ENCODE measurements at regions not wholly inside any gene's neighbourhood (a gene's known extent, or its start where the extent isn't known, plus 50 kb on each side); places are given as distances from the start of the nearest gene placed in this dataset.

- TF ChIP-seq DPF2 (CRISPR knock-in tag; IDR thresholded peaks at IDR 0.05; ENCODE audit: borderline replicate concordance, low read depth) (peak; percentile 97), ATF7-NPFF (CRISPR knock-in tag; IDR thresholded peaks at IDR 0.05; ENCODE audit: low read depth) (peak; percentile 27; the same call in 1 of the 2 replicates), HOXD1 (CRISPR knock-in tag; IDR thresholded peaks at IDR 0.05) (no peak), REPIN1 (CRISPR knock-in tag; IDR thresholded peaks at IDR 0.05; ENCODE audit: borderline replicate concordance, low read depth) (peak; percentile 91; the same call in 1 of the 2 replicates), PHB2 (IDR thresholded peaks at IDR 0.05; ENCODE audit: partially characterized antibody) (no peak), ZNF441 (CRISPR knock-in tag; IDR thresholded peaks at IDR 0.05; ENCODE audit: borderline replicate concordance) (no peak; the same call in 1 of the 2 replicates), RBFOX2 (IDR thresholded peaks at IDR 0.05; ENCODE audit: low read depth, low read length) (no peak), ATM (IDR thresholded peaks at IDR 0.05; ENCODE audit: borderline replicate concordance) (no peak; the same call in 1 of the 2 replicates), TOPORS (CRISPR knock-in tag; IDR thresholded peaks at IDR 0.05) (peak; percentile 35; the same call in 1 of the 2 replicates), ZNF577 (CRISPR knock-in tag; IDR thresholded peaks at IDR 0.05; ENCODE audit: borderline replicate concordance, low read depth) (no peak), HOXA3 (CRISPR knock-in tag; IDR thresholded peaks at IDR 0.05) (peak; percentile 91), ZNF331 (CRISPR knock-in tag; IDR thresholded peaks at IDR 0.05) (peak; percentile 98)
Measured at GRCh38 chr6:11434565-11435326, 102.8 kb upstream of the TMEM170B start (continued).

DNA sequence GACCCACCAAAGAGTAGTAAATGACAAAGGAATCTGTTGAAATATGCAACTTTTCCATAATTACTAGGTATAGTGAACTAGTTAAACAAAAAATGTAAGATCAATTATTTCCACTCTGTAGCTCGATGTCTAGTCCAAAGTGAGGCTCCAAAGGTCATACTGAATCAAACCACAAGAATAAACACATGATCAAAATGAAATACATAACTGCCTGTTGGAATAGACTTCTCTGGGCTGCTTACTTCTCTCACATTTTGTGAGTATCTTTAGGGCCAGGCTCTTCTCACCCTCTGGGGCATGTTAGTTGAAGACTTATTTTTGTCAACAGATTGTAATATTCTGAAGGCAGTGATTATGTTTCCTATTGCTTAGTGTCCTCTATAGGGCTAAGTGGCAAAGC lies 103.7 kb upstream of the TMEM170B start:
- H3K4me1 ChIP-seq (ENCODE audit: insufficient read depth, low read length): peaks cover 86% of the 10 kb centered on the region
- H3K4me3 ChIP-seq (replicated peaks in 1 of 3; ENCODE audit: insufficient read depth in 1 of 3, low read depth in 2 of 3, low read length in 3 of 3): no peak overlapping the region; a peak in 1 of 6 replicates
- CTCF ChIA-PET (ENCODE audit: low intra/inter-chr PET ratio, low total read pairs): no interaction called here
- intact Hi-C loops (cut with micrococcal nuclease; ENCODE audit: unreplicated experiment): loop anchor here (1.0 to 5.0 kb wide), 4 partner anchors 35 to 217 kb away; no protein-coding TSS in a partner anchor
- H3K9ac ChIP-seq (ENCODE audit: insufficient read depth, low read depth, low read length): peak overlapping the region; percentile 27; the same call in 1 of the 2 replicates
- H3K27me3 ChIP-seq (ENCODE audit: control insufficient read depth in 1 of 2, insufficient read depth in 2 of 2, low read length in 2 of 2): no peaks in the 10 kb centered on the region
- DNase-seq (ENCODE audit: low spot score): peak; percentile 78
- in situ Hi-C loops (cut with HindIII; ENCODE audit: extremely low pct_ligation_motif_present, low pct_unique_long_range_greater_than_20kb): no loop called here
- no TSS peak for BruUV-seq (replicated peaks)
- H3K36me3 ChIP-seq (replicated peaks in 1 of 2; ENCODE audit: control insufficient read depth in 1 of 2, insufficient read depth in 2 of 2, low read length in 2 of 2): no peaks in the 10 kb centered on the region
- H3K4me2 ChIP-seq (ENCODE audit: low read depth, low read length): peak overlapping the region; percentile 60
- no peaks in the 10 kb centered on the region for H3K79me2 ChIP-seq (ENCODE audit: insufficient read depth, low read length)
- POLR2A ChIA-PET: interaction anchor here (0.7 to 2.3 kb wide), 6 partner anchors 8 to 227 kb away, joined by 3 to 12 read pairs (median 4); partner anchors contain the start of gene NEDD9
- H2AFZ ChIP-seq (ENCODE audit: low read length): no peak overlapping the region
- no peak for FAIRE-seq
- WGBS (ENCODE audit: low lambda C conversion rate): 3% methylated on average over 1 of the region's 1 CpG
- ATAC-seq: peak; percentile 15
- no peaks in the 10 kb centered on the region for H4K20me1 ChIP-seq (ENCODE audit: insufficient read depth, low read length)
- H3K9me3 ChIP-seq (ENCODE audit: low read length): no peaks in the 10 kb centered on the region
- peak overlapping the region; percentile 69 for H3K27ac ChIP-seq (ENCODE audit: extremely low read length, insufficient read depth, low read length)
- TF ChIP-seq HOXA7 (CRISPR knock-in tag; IDR thresholded peaks at IDR 0.05) (no peak), KAT2B (IDR thresholded peaks at IDR 0.05; ENCODE audit: borderline replicate concordance, low read depth, low read length) (peak; percentile 69), HNF4A (CRISPR knock-in tag; IDR thresholded peaks at IDR 0.05) (peak; percentile 72), EP300 (IDR thresholded peaks at IDR 0.05; ENCODE audit: low read depth in 2 of 2, low read length in 2 of 2) (peak in 1 of 2 experiments; percentile 55; a peak in 1 of 4 replicates), EP300 (CRISPR knock-in tag; IDR thresholded peaks at IDR 0.05; ENCODE audit: borderline replicate concordance) (no peak), SALL1 (CRISPR knock-in tag; IDR thresholded peaks at IDR 0.05) (peak; percentile 23; the same call in 1 of the 2 replicates), FOXA3 (CRISPR knock-in tag; IDR thresholded peaks at IDR 0.05) (peak; percentile 57), ZFP36L2 (CRISPR knock-in tag; IDR thresholded peaks at IDR 0.05) (no peak), ONECUT2 (CRISPR knock-in tag; IDR thresholded peaks at IDR 0.05) (0 out of 2 replicates have a peak, but pooled peaks have one; percentile 32), SOX13 (IDR thresholded peaks at IDR 0.05) (no peak), SOX13 (CRISPR knock-in tag; conservative IDR thresholded peaks at IDR 0.05 in 1 of 2, IDR thresholded peaks at IDR 0.05 in 1 of 2) (peak in 1 of 2 experiments; percentile 43; a peak in 1 of 4 replicates)

Data from HepG2 (cell line).